Thyroid gland (tissue), 4 donors: ENCODE measurements at regions not wholly inside any gene's neighbourhood (a gene's known extent, or its start where the extent isn't known, plus 50 kb on each side); places are given as distances from the start of the nearest gene placed in this dataset.

Experiments
- POLR2A ChIP-seq, 2 donors: fragments of 450-650 bp; IDR thresholded peaks; one replicate each; pipeline ENCODE4 v1.6.1; 2017; ENCODE audit warnings: antibody characterized with exemption in 2 of 2, mild to moderate bottlenecking in 2 of 2, moderate library complexity in 1 of 2
- TF ChIP-seq, protein P1 (sequence below), 6 experiments: fragments of 200-600 bp in 3 of 6; fragments of 450-650 bp in 3 of 6; sonication (generic) in 3 of 6; IDR thresholded peaks; one replicate each; pipeline ENCODE4 v1.5.1; 2016 to 2019; ENCODE audit warnings: antibody characterized with exemption in 6 of 6, mild to moderate bottlenecking in 2 of 6, inconsistent platforms in 1 of 6, moderate library complexity in 1 of 6

DNA sequence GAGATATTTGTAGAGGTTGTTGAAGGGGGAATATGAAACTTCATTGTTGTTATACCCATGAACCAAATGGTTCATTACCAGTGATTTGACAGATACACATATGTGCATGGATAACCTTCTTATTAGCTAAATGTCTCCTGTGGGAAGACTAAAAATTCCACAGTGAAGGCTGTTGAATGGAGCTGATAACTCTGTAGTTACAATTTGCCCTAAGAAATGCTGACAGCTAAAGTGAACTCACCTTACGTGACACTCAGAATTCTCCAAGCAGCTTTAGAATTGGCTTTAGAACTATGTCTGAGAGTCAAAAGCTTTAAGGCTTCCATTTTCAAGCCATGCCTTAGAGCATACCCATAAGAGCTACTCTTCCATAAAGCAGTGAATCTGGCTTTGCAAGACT lies 276.9 kb downstream of the PRELID2 start:
- TF ChIP-seq, protein P1, sequence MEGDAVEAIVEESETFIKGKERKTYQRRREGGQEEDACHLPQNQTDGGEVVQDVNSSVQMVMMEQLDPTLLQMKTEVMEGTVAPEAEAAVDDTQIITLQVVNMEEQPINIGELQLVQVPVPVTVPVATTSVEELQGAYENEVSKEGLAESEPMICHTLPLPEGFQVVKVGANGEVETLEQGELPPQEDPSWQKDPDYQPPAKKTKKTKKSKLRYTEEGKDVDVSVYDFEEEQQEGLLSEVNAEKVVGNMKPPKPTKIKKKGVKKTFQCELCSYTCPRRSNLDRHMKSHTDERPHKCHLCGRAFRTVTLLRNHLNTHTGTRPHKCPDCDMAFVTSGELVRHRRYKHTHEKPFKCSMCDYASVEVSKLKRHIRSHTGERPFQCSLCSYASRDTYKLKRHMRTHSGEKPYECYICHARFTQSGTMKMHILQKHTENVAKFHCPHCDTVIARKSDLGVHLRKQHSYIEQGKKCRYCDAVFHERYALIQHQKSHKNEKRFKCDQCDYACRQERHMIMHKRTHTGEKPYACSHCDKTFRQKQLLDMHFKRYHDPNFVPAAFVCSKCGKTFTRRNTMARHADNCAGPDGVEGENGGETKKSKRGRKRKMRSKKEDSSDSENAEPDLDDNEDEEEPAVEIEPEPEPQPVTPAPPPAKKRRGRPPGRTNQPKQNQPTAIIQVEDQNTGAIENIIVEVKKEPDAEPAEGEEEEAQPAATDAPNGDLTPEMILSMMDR (IDR thresholded peaks at IDR 0.05), result no peak
- no peak for TF ChIP-seq POLR2A (IDR thresholded peaks at IDR 0.05)
